ENCODE measurements at regions not wholly inside any gene's neighbourhood (a gene's known extent, or its start where the extent isn't known, plus 50 kb on each side); places are given as distances from the start of the nearest gene placed in this dataset.

GRCh38 chr5:88941581-88941980, 58.6 kb upstream of the MEF2C start:
- H3K27ac ChIP-seq (ENCODE audit: low read length) = no peak overlapping the region
- TF ChIP-seq EZH2 (IDR thresholded peaks at IDR 0.05; ENCODE audit: low read length, unreplicated experiment) (no peak), CTCF (conservative IDR thresholded peaks at IDR 0.05; ENCODE audit: low read depth, low read length) (no peak)

GRCh38 chr5:88940713-88941112, 57.7 kb upstream of the MEF2C start:
- CTCF ChIA-PET = no interaction called here
- no peaks in the 10 kb centered on the region for H3K9me2 ChIP-seq (replicated peaks; ENCODE audit: low read length)
- H3K9me3 ChIP-seq (ENCODE audit: low read length) = no peaks in the 10 kb centered on the region
- TF ChIP-seq CTCF (conservative IDR thresholded peaks at IDR 0.05; ENCODE audit: low read depth, low read length) (no peak), EZH2 (IDR thresholded peaks at IDR 0.05; ENCODE audit: low read length, unreplicated experiment) (no peak), EZH2phosphoT487 (IDR thresholded peaks at IDR 0.05; ENCODE audit: borderline replicate concordance, low read length) (no peak)
- H3K27ac ChIP-seq (ENCODE audit: low read length) = no peak overlapping the region
- no peak overlapping the region for H3K4me3 ChIP-seq (ENCODE audit: low read length)
- H3K27me3 ChIP-seq (ENCODE audit: low read length) = no peaks in the 10 kb centered on the region
- intact Hi-C loops (cut with micrococcal nuclease) = no loop called here
- H3K79me2 ChIP-seq (ENCODE audit: low read length) = no peaks in the 10 kb centered on the region
- no peaks in the 10 kb centered on the region for H4K20me1 ChIP-seq (ENCODE audit: low read length)
- no peak overlapping the region for H3K4me2 ChIP-seq (ENCODE audit: low read length)
- no peak overlapping the region for H2AFZ ChIP-seq (ENCODE audit: low read length)
- BruUV-seq (replicated peaks) = no TSS peak
- ATAC-seq (no peak), DNase-seq (no peak)
- POLR2A ChIA-PET (ENCODE audit: unreplicated experiment) = no interaction called here
- H3F3A ChIP-seq (ENCODE audit: low read length, unreplicated experiment) = no peaks in the 10 kb centered on the region
- H3K4me1 ChIP-seq (ENCODE audit: insufficient read depth, low read length) = no peaks in the 10 kb centered on the region
- H3K36me3 ChIP-seq (ENCODE audit: low read depth, low read length) = no peaks in the 10 kb centered on the region
- no peak overlapping the region for H3K9ac ChIP-seq (ENCODE audit: low read length)

More at GRCh38 chr5:88941581-88941980, 58.6 kb upstream of the MEF2C start:
- intact Hi-C loops (cut with micrococcal nuclease) = no loop called here
- Histone ChIP-seq H3K4me2 (ENCODE audit: low read length) (no peak overlapping the region), H3K4me3 (ENCODE audit: low read length) (no peak overlapping the region), H3F3A (ENCODE audit: low read length, unreplicated experiment) (no peaks in the 10 kb centered on the region), H3K36me3 (ENCODE audit: low read depth, low read length) (no peaks in the 10 kb centered on the region), H3K9me2 (replicated peaks; ENCODE audit: low read length) (no peaks in the 10 kb centered on the region), H2AFZ (ENCODE audit: low read length) (no peak overlapping the region), H3K79me2 (ENCODE audit: low read length) (no peaks in the 10 kb centered on the region), H3K4me1 (ENCODE audit: insufficient read depth, low read length) (no peaks in the 10 kb centered on the region), H3K9ac (ENCODE audit: low read length) (no peak overlapping the region), H4K20me1 (ENCODE audit: low read length) (no peaks in the 10 kb centered on the region), H3K9me3 (ENCODE audit: low read length) (no peaks in the 10 kb centered on the region), H3K27me3 (ENCODE audit: low read length) (no peaks in the 10 kb centered on the region)
- ATAC-seq (no peak), DNase-seq (no peak)
- ChIA-PET POLR2A (ENCODE audit: unreplicated experiment) (interaction anchor here (0.5 kb wide), 1 partner anchor 1144 kb away, joined by 4 read pairs; no protein-coding TSS in a partner anchor), CTCF (no interaction called here)
- BruUV-seq (replicated peaks) = no TSS peak

- ATAC-seq = no peak
- POLR2A ChIA-PET (ENCODE audit: unreplicated experiment) = no interaction called here
These were observed 56.3 kb upstream of the MEF2C start for GRCh38 chr5:88939300-88939699.

More at GRCh38 chr5:88939300-88939699, 56.3 kb upstream of the MEF2C start:
- Histone ChIP-seq H3K4me1 (ENCODE audit: insufficient read depth, low read length) (no peaks in the 10 kb centered on the region), H3K9me2 (replicated peaks; ENCODE audit: low read length) (no peaks in the 10 kb centered on the region), H3F3A (ENCODE audit: low read length, unreplicated experiment) (no peaks in the 10 kb centered on the region), H3K4me3 (ENCODE audit: low read length) (no peak overlapping the region), H3K4me2 (ENCODE audit: low read length) (no peak overlapping the region), H3K79me2 (ENCODE audit: low read length) (no peaks in the 10 kb centered on the region), H3K9ac (ENCODE audit: low read length) (no peak overlapping the region), H4K20me1 (ENCODE audit: low read length) (no peaks in the 10 kb centered on the region), H3K27me3 (ENCODE audit: low read length) (no peaks in the 10 kb centered on the region), H3K36me3 (ENCODE audit: low read depth, low read length) (no peaks in the 10 kb centered on the region), H2AFZ (ENCODE audit: low read length) (no peak overlapping the region), H3K9me3 (ENCODE audit: low read length) (no peaks in the 10 kb centered on the region), H3K27ac (ENCODE audit: low read length) (no peak overlapping the region)
- intact Hi-C loops (cut with micrococcal nuclease) = no loop called here
- TF ChIP-seq EZH2phosphoT487 (IDR thresholded peaks at IDR 0.05; ENCODE audit: borderline replicate concordance, low read length) (no peak), EZH2 (IDR thresholded peaks at IDR 0.05; ENCODE audit: low read length, unreplicated experiment) (no peak), CTCF (conservative IDR thresholded peaks at IDR 0.05; ENCODE audit: low read depth, low read length) (no peak)
- no TSS peak for BruUV-seq (replicated peaks)
- CTCF ChIA-PET = no interaction called here
- DNase-seq = no peak

Measured in PC-3 (cell line).